ENCODE measurements at regions not wholly inside any gene's neighbourhood (a gene's known extent, or its start where the extent isn't known, plus 50 kb on each side); places are given as distances from the start of the nearest gene placed in this dataset.
A peak's percentile ranks its signal among the peaks of the same experiment; 100 is the strongest.

DNA sequence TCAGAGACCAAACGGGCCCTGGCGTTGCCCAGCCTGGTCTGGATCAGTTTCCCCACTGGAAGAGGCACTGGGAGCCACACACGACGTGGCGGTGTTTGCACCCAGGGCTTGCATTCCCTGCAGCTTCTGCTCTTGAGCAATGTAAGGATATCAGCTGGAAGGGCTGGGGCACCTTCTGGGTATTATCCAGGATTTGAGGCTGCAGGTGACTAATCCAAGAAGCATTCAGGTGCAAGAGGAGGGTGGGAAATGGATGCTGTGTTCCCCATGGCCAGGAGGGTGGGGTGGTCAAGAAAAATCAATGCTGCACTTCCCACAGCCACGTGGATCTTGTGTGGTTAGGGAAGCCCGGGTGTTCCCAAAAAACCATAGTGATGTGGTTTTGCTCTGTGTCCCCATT lies 430.9 kb downstream of the IRX2 start:
- DNase-seq (ENCODE audit: low spot score in 2 of 2): no peak
- Histone ChIP-seq H3K36me3 (no peaks in the 10 kb centered on the region), H3K9me3 (no peaks in the 10 kb centered on the region), H3K4me1 (no peaks in the 10 kb centered on the region), H3K27ac (no peak overlapping the region), H3K4me3 (no peak overlapping the region), H3K27me3 (peaks cover 11% of the 10 kb centered on the region)
- no peak for TF ChIP-seq POLR2AphosphoS5 (IDR thresholded peaks at IDR 0.05)
- no peak for TF ChIP-seq POLR2A (IDR thresholded peaks at IDR 0.05)
- TF ChIP-seq, protein P1, sequence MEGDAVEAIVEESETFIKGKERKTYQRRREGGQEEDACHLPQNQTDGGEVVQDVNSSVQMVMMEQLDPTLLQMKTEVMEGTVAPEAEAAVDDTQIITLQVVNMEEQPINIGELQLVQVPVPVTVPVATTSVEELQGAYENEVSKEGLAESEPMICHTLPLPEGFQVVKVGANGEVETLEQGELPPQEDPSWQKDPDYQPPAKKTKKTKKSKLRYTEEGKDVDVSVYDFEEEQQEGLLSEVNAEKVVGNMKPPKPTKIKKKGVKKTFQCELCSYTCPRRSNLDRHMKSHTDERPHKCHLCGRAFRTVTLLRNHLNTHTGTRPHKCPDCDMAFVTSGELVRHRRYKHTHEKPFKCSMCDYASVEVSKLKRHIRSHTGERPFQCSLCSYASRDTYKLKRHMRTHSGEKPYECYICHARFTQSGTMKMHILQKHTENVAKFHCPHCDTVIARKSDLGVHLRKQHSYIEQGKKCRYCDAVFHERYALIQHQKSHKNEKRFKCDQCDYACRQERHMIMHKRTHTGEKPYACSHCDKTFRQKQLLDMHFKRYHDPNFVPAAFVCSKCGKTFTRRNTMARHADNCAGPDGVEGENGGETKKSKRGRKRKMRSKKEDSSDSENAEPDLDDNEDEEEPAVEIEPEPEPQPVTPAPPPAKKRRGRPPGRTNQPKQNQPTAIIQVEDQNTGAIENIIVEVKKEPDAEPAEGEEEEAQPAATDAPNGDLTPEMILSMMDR (IDR thresholded peaks at IDR 0.05): no peak
- no peak for TF ChIP-seq EP300 (IDR thresholded peaks at IDR 0.05)
- 60% methylated on average over 7 of the region's 7 CpGs for WGBS

DNA sequence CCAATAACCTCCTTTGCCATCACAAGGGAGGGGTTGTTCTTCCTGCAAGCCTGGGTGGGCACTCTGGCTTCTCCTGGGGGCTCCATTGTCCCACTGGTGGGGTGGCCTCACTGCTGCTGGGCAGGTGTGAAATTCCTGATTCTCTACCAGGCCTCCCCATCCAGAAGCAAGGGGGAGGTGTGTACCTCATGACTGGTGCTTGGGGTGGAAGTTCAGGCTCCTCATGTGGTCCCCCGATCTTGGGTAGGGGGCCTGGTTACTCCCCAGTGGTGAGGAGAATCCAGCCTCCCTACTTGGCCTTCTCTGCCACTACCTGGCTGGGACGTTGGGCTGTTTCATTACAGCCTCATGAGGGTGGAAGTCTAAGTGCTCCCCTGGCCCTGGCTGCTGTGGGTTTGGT lies 433.9 kb downstream of the IRX2 start:
- 63% methylated on average over 2 of the region's 2 CpGs for WGBS
- Histone ChIP-seq H3K27me3 (peaks cover 11% of the 10 kb centered on the region), H3K4me3 (no peak overlapping the region)

DNA sequence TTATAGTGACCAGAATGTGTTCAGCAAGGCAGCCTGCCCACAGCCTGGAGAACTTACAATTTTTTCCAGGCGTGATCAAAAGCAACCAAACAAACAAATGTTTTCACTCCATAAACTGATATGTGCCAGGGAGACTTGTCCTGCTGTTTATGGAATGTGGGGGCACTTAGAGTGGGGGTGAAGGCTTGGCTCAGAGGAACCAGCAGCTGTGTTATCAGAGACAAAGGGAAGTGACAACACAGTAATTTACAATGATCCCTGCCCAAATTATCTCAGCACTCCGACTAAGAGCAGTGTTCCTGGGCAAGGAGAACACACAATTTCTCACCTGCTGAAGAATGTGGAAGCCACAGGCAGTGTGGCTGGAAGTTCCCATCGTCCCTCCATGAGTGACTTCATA lies 429.1 kb upstream of the IRX4 start:
- no peaks in the 10 kb centered on the region for H3K36me3 ChIP-seq
- DNase-seq (ENCODE audit: low spot score in 2 of 2): peak in 1 of 2 donors; percentile 37
- no peaks in the 10 kb centered on the region for H3K9me3 ChIP-seq
- H3K4me3 ChIP-seq: no peak overlapping the region
- 42% methylated on average over 3 of the region's 3 CpGs for WGBS
- no peaks in the 10 kb centered on the region for H3K27me3 ChIP-seq
- no peaks in the 10 kb centered on the region for H3K4me1 ChIP-seq
- TF ChIP-seq, protein P1 (IDR thresholded peaks at IDR 0.05): no peak
- TF ChIP-seq POLR2A (IDR thresholded peaks at IDR 0.05) (no peak), POLR2AphosphoS5 (IDR thresholded peaks at IDR 0.05) (no peak), EP300 (IDR thresholded peaks at IDR 0.05) (no peak)
- no peak overlapping the region for H3K27ac ChIP-seq

More for the DNA sequence above, 433.9 kb downstream of the IRX2 start:
- Histone ChIP-seq H3K27ac (no peak overlapping the region), H3K9me3 (no peaks in the 10 kb centered on the region), H3K4me1 (no peaks in the 10 kb centered on the region), H3K36me3 (no peaks in the 10 kb centered on the region)
- DNase-seq (ENCODE audit: low spot score in 2 of 2): peak in 1 of 2 donors; percentile 41
- no peak for TF ChIP-seq POLR2AphosphoS5 (IDR thresholded peaks at IDR 0.05)
- TF ChIP-seq EP300 (IDR thresholded peaks at IDR 0.05): no peak
- no peak for TF ChIP-seq POLR2A (IDR thresholded peaks at IDR 0.05)
- TF ChIP-seq, protein P1 (IDR thresholded peaks at IDR 0.05): no peak

DNA sequence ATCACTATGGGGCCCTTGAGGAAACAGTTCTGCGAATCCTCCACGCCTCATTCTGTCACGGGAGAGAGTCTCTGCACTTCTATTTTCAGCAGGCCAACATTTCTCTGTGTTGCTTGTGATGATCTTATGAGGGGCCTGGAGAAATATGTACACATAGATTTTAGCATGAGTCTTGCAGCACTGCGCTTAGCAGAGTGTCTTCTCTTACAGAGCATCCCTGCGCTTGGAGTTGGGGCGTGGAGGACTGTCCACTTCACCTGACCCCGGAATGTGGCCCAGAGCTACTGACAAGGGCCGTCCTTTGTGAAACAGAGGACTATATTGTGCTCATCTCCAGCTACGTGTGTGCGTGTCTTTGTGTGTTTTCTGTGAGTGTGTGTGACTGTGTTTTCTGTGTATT lies 428.2 kb upstream of the IRX4 start:
- Histone ChIP-seq H3K27ac (no peak overlapping the region), H3K9me3 (no peaks in the 10 kb centered on the region), H3K4me3 (no peak overlapping the region), H3K4me1 (no peaks in the 10 kb centered on the region), H3K36me3 (no peaks in the 10 kb centered on the region), H3K27me3 (no peaks in the 10 kb centered on the region)
- WGBS: 90% methylated on average over 10 of the region's 10 CpGs
- peak in 1 of 2 donors; percentile 60 for DNase-seq (ENCODE audit: low spot score in 2 of 2)
- no peak for TF ChIP-seq POLR2AphosphoS5 (IDR thresholded peaks at IDR 0.05)
- TF ChIP-seq, protein P1 (IDR thresholded peaks at IDR 0.05): no peak
- TF ChIP-seq POLR2A (IDR thresholded peaks at IDR 0.05): no peak
- no peak for TF ChIP-seq EP300 (IDR thresholded peaks at IDR 0.05)

DNA sequence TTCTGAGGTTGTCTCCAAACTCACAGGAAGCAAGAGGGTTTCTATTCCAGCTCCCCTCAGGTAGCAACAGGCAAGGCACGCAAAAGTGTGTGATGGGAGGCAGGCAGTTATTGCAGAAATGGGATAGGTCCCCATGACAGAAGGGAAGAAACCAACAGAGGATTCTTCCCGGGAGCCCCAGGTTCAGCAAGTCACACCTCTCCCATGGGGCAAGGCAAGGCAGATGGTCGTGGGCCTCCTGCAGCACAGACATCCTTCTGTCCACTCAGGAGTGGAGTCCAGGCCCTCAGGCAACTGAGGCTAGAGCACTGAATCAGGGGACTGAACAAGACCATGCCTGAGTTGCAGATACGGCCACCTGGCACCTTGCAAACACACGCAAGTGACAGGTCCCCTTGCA lies 424.9 kb upstream of the IRX4 start:
- H3K27ac ChIP-seq: no peak overlapping the region
- no peaks in the 10 kb centered on the region for H3K27me3 ChIP-seq
- WGBS: 78% methylated on average over 4 of the region's 5 CpGs
- TF ChIP-seq, protein P1 (IDR thresholded peaks at IDR 0.05): no peak
- TF ChIP-seq POLR2A (IDR thresholded peaks at IDR 0.05) (no peak), POLR2AphosphoS5 (IDR thresholded peaks at IDR 0.05) (no peak), EP300 (IDR thresholded peaks at IDR 0.05) (no peak)
- H3K4me3 ChIP-seq: no peak overlapping the region
- H3K4me1 ChIP-seq: no peaks in the 10 kb centered on the region
- DNase-seq (ENCODE audit: low spot score in 2 of 2): peak in 1 of 2 donors; percentile 44
- no peaks in the 10 kb centered on the region for H3K36me3 ChIP-seq
- no peaks in the 10 kb centered on the region for H3K9me3 ChIP-seq

Data from suprapubic skin (tissue), 4 donors.